GM12892 (cell line): ENCODE measurements at regions not wholly inside any gene's neighbourhood (a gene's known extent, or its start where the extent isn't known, plus 50 kb on each side); places are given as distances from the start of the nearest gene placed in this dataset.

ENCODE experiments used
- DNase-seq: peaks from one replicate; pipeline ENCODE4 v3.0.0; 2011; ENCODE audit not compliant: insufficient read length
- FAIRE-seq: peaks from 2 replicates; lab custom pipeline; 2011; peaks lifted over from hg19 to GRCh38; lab: Jason Lieb, UNC
- POLR2A ChIP-seq: IDR thresholded peaks from 2 replicates; pipeline ENCODE4 v1.6.1; 2011; ENCODE audit warnings: low read depth, low read length, control low read depth
- POLR2AphosphoS5 ChIP-seq: IDR thresholded peaks from 2 replicates; pipeline ENCODE4 v1.6.1; 2011; ENCODE audit warnings: low read depth, low read length, control low read depth
- TAF1 ChIP-seq: IDR thresholded peaks from 2 replicates; pipeline ENCODE4 v1.6.1; 2011; ENCODE audit warnings: low read depth, mild to moderate bottlenecking, control low read depth, low read length, borderline replicate concordance

- TF ChIP-seq POLR2AphosphoS5: no peak
Observed at GRCh38 chr15:69830430-69830829, 267.3 kb downstream of the TLE3 start.

DNA sequence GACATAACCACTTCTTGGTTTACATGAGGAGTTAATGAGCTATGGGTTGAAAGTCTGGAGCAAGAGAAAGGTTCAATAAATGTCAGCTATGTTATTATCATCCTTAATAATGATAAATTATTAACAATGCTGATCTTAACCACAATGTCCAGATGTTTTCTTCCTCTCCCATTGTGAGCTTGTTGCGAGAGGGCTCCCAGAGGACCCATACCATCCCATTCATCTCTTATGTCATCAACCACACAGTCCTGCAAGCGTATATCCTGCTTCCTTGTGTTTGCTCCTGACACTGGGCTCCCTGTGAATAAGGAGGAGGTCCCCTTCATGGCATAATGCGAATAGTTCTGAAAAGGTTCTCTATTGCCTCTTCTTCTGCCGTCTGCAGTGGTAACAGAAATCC lies 266.8 kb downstream of the TLE3 start:
- DNase-seq (no peak), FAIRE-seq (no peak)
- TF ChIP-seq POLR2AphosphoS5: no peak
- TF ChIP-seq TAF1: no peak
- TF ChIP-seq POLR2A: no peak

More at GRCh38 chr15:69830430-69830829, 267.3 kb downstream of the TLE3 start:
- DNase-seq: no peak
- FAIRE-seq: no peak

GRCh38 chr15:69834267-69834666 lies 263.4 kb downstream of the TLE3 start:
- DNase-seq (no peak), FAIRE-seq (no peak)
- TF ChIP-seq TAF1: no peak
- no peak for TF ChIP-seq POLR2A
- TF ChIP-seq POLR2AphosphoS5: no peak

DNA sequence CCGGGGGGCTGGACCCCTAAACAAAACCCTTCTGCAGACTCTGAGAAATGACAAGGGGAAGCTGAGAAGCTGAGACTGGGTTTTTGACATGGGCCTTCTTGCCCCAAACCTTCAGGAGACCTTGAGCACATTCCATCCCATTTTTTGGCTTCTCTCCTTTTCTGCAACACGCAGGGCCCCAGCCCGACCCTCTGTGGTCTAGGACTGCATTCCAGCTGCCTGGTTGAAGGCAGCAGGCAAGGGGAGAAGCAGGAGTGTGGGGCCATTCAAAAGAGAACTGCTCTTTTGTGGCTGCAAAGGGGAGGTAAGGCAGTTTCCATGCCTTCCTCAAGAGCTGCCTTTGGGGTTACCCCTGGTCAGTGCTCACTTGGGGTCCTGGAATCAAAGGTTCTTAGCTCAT lies 263.0 kb downstream of the TLE3 start:
- DNase-seq (no peak), FAIRE-seq (no peak)
- no peak for TF ChIP-seq POLR2AphosphoS5
- no peak for TF ChIP-seq POLR2A
- no peak for TF ChIP-seq TAF1

DNA sequence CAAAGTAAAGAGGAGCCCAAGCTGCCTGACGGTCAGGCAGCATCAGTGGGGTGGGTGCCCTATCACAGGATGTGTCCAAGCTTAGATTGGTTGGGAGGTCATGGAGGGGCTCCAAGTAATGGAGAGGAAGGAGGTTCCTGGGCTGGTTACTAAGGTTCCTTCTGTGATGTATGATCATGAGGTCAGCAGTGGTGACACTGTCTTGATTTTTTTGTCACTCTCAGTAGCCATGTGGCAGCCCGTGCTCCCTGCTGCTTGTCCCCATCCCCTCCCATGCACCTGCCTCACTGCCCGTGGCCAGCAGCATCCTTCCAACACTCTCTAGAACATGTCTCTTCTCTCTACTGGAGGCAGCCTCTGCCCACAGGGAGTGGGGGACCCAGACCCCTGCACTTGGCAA lies 261.7 kb downstream of the TLE3 start:
- no peak for FAIRE-seq
- no peak for TF ChIP-seq POLR2A
- TF ChIP-seq POLR2AphosphoS5: no peak
- TF ChIP-seq TAF1: no peak
- no peak for DNase-seq

- no peak for TF ChIP-seq POLR2A
- TF ChIP-seq TAF1: no peak
- TF ChIP-seq POLR2AphosphoS5: no peak
- FAIRE-seq (no peak), DNase-seq (no peak)
Observed at GRCh38 chr15:69836526-69837230, 261.0 kb downstream of the TLE3 start.

DNA sequence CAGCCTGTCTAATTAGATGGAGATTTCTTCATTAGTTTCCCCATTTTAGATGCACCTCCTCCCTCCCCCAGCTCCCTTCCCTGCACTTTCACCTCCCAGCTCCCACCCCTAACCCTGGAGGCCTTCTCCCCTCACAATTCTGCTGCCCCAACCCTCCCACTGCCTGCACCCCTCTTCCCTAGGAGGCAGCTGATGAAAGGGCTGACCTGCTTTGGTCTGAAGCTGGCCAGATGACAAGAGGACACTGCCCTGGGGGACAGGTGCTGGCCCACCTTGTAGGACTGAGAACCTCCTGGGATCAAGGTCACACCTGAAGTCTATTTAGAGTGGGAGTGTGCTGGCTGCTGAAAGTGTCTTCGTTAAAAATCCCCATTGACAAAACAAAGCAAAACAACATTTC lies 259.4 kb downstream of the TLE3 start:
- DNase-seq (no peak), FAIRE-seq (no peak)
- TF ChIP-seq POLR2AphosphoS5: no peak
- TF ChIP-seq TAF1: no peak
- TF ChIP-seq POLR2A: no peak

- DNase-seq (no peak), FAIRE-seq (no peak)
- no peak for TF ChIP-seq POLR2AphosphoS5
- TF ChIP-seq TAF1: no peak
- TF ChIP-seq POLR2A: no peak
Observed at GRCh38 chr15:69838994-69839393, 258.7 kb downstream of the TLE3 start.

DNA sequence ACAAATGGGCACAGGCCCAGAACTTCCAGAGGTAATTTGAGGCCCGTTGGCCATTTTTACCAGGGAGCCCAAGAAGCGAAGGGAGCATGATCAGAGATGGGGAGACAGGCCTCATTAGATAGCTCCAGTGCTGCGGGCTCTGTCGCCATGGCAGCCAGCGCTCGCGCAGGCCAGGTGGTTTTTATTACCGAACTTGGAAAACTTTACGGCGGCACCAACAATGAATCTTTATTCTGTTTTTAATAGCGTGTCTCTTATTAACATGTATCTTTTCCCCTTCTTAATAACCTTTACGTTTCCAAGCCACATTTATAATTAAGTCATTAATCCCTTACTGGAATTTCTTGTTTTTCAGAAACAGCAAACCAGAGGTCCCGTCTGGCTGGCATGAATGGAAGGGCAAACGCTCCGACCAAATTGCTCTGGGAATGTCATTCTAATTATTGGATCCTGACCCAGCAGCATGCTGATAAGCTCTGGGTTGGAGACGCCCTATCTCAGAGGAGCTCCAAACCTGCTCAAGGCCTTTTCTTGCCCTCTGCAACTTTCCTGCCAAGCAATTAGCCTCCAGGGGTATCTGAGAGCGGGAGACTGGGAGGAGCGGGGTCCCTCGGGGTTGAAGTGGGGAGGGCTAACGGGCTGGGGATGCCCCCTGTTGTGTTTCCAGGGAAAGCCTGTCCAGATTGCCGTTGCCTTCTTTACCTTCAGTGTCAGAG lies 256.4 kb downstream of the TLE3 start:
- DNase-seq: no peak
- TF ChIP-seq POLR2A: no peak
- no peak for FAIRE-seq

DNA sequence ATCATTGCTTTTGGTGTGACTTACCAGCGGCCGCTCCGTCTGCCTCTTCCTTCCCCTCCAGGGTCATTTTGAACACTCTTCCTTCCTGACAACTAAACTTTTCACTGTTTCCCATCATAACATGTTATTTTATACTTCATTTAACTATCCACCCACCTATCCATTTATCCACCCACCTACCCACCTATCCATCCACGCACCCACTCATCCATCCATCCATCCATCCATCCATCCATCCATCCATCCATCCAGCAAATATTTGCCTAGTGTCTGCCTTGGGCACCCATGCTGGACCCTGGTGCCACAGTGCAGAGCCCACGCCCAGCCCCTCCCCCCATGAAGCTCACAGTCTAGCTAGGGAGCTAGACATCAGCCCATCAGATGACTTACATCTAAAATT lies 254.9 kb downstream of the TLE3 start:
- DNase-seq (no peak), FAIRE-seq (no peak)
- TF ChIP-seq POLR2A: no peak
- no peak for TF ChIP-seq TAF1
- TF ChIP-seq POLR2AphosphoS5: no peak

GRCh38 chr15:69843276-69843899 lies 254.3 kb downstream of the TLE3 start:
- FAIRE-seq (no peak), DNase-seq (no peak)
- TF ChIP-seq TAF1 (no peak), POLR2A (no peak), POLR2AphosphoS5 (no peak)

GRCh38 chr15:69843900-69844304 lies 253.8 kb downstream of the TLE3 start:
- no peak for DNase-seq
- TF ChIP-seq POLR2A (no peak), POLR2AphosphoS5 (no peak), TAF1 (no peak)
- no peak for FAIRE-seq

DNA sequence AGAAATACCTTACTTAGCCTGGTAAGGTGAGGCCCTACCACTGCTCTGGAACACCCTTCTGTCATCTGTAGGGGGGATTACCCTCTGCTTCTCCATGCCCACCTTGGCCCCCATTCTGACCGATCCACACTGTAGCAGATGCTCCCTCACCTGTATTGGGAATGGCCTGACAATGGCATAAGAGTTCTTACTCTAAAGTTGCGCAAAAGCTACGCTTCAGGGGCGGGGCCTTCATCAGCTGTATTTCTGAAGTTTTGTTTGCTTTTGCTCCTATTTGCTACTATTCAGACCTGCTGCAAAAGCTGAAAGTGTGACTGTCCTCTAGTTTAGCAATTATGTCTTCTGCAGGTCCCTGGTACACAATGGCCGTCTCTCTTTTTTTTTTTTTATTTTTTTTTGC lies 252.6 kb downstream of the TLE3 start:
- TF ChIP-seq POLR2A: no peak
- no peak for TF ChIP-seq TAF1
- TF ChIP-seq POLR2AphosphoS5: no peak
- DNase-seq (no peak), FAIRE-seq (no peak)
